GM19438 (cell line): ENCODE measurements at regions not wholly inside any gene's neighbourhood (a gene's known extent, or its start where the extent isn't known, plus 50 kb on each side); places are given as distances from the start of the nearest gene placed in this dataset.

Experiments
- ATAC-seq: cut with Tn5 transposase; IDR thresholded peaks from one replicate; pipeline ENCODE4 v1.9.1; 2021; ENCODE audit warnings: low read depth; ENCODE audit not compliant: unreplicated experiment

DNA sequence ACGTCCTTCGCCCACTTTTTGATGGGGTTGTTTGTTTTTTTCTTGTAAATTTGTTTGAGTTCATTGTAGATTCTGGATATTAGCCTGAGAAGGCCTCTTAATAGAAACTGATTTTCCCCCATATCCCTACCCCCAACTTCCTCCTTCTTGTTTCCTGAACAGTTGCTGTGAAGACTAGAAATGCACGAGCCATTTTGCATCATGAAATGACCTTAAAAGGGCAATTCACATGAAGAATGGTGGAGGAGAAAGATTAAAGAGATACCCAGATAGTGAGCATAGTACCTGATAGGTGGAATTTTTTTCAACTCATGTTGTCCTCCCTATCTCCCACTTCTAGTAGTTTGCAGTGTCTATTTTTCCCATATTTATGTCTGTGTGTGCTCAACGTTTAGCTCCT is 55.2 kb upstream of the KCNH8 start:
- ATAC-seq = no peak

DNA sequence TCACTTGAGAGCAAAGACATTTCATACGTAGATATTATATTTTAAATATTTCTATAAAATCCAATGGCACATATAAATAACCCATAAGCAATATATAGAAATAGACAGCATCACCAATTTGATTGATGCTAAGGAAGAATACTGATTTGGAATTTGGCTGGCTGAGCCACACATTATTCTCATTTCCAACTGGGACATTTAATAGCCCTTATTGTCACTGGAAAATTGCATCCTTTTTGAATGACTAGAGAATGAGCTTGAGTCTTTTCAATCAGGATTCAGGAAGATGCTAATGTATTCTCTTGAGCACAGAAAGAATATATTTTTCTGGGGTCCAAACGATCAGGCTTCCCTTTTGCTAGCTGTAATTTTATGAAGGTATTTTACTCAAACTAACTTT is 70.9 kb upstream of the KCNH8 start:
- ATAC-seq = no peak

DNA sequence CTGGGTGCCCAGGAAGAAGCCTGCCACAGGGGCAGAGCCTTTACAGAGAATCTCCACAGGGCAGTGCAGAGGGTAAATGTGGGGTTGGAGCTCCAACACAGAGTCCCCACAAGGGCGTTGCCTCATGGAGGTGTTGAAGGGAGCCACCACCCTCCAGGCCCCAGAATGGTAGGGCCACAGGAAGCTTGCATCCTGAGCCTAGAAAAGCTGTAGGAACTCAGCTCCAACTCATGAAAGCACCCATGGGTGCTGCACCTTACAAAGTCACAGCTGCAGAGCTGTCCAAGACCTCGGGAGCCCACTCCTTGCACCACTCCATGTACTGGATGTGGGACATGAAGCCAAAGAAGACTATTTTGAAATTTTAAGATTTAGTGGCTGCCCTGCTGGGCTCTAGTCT is 73.3 kb upstream of the KCNH8 start:
- no peak for ATAC-seq

DNA sequence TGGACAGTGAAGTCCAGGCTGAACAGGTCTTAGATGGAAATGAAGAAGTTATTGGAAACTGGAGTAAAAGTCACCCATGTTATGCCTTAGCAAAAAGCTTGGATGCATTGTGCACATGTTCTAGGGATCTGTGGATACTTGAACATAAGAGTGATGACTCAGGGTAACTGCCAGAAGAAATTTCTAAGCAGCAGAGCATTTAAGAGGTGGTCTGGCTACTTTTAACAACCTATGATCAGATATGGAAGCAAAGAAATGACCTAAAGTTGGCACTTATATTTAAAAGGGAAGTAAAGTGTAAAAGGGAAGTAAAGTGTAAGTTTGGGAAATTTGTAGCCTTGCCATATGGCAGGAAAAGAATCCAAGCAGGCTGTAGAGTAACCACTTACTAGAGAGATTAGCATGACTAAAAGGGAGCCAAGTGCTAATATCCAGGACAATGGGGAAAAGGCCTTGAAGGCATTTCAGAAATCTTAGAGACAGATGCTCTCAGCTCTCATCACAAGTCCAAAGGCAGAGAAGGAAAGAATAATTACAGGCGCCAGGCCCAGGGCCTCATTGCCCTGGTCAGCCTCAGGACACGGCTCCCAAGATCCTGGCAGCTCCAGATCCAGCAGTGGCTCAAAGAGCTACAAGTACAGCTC is 73.9 kb upstream of the KCNH8 start:
- no peak for ATAC-seq

GRCh38 chr3:19073341-19074105 is 74.8 kb upstream of the KCNH8 start:
- no peak for ATAC-seq

- ATAC-seq = no peak
Measured at GRCh38 chr3:19070325-19070724, 78.0 kb upstream of the KCNH8 start.

DNA sequence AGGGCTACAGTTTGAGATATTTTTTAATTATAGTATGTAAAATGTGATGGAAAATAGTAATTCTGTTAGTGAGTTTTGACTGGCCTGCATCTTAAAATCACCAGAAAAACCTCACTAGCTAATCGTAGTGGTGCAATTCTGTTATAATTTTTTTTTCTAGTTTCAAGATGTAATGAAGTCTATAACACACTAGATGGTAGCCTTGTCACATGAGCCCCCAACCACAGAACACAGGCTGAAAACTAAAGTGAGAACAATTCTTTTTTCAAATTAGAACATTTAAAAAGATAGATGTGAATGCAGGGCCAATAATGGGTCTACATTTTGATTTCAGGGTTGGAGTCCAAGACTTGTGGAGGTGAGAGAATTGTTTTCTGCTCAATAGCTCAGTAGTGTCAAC is 83.3 kb upstream of the KCNH8 start:
- no peak for ATAC-seq

DNA sequence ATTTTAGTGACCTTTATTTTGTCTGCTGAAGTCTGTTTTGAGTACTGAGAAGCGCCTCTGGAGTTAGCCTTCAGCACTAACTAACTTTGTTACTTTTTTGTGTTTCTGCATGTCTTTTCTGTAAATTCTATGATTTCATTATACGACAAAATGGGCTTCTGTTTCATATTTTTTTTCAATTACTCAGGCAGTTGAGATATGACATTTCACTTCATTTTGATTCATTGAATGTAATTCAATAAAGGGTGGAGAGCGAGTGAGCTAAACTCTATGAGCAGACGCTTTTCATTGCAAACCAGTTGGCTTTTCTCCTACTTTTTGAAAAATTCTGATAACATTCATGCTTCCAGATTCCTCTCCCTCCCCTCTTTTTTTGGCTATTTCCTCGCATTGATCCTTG is 84.4 kb upstream of the KCNH8 start:
- ATAC-seq = no peak

- ATAC-seq = no peak
Measured at GRCh38 chr3:19060404-19060803, 87.9 kb upstream of the KCNH8 start.

- ATAC-seq = no peak
Measured at GRCh38 chr3:19052874-19053273, 95.4 kb upstream of the KCNH8 start.

GRCh38 chr3:19046440-19046839 is 101.9 kb upstream of the KCNH8 start:
- no peak for ATAC-seq

- ATAC-seq = no peak
Measured at GRCh38 chr3:19030522-19030839, 117.8 kb upstream of the KCNH8 start.

DNA sequence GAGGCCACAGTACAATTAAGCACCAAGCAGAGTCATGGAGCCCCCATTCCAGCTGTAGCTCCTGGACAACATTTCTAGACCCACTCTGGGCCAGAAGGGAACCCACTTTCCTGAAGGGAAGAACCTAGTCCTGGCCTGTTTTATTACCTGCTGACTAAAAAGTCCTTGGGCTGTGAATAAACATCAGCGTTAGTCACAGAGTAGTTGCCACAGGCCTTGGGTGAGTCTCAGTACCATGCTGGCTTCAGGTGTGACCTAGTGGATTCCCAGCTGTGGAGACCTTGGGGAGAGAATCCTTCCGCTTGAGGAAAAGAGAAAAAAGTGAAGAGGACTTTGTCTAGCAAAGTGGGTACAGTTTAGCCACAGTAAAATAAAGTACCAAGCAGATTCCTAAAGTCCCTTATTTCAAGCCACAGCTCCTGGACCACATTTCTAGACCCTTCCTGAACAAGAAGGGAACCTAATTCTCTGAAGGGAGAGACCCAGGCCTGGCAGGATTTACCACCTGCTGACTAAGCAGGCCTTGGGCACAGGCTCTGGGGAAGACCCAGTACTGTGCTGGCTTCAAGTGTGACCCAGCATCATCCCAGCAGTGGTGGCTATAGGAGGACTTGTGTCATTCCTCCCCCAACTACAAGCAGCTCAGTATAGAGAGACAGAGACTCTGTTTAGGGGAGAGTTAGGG is 118.3 kb upstream of the KCNH8 start:
- ATAC-seq = no peak

GRCh38 chr3:19025441-19025840 is 122.9 kb upstream of the KCNH8 start:
- no peak for ATAC-seq

DNA sequence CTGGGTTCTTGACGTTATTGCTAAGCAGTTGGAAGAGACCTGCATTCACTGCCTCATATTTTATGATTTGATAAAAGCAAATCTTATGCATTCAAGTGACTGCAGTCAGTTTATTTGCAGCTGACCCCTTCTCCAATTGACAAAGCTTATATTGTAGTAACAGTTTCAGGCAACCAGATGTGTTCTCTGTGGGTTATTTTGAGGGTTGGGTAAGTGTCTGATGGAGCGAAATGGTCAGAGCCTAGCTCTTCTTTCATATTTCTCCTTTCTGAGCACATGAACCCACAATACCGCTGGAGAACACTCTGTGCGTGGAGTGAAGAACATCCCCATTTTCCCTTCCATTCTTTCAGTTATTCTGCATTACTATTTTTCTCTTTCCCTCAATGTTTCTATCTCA is 125.8 kb upstream of the KCNH8 start:
- ATAC-seq = no peak

GRCh38 chr3:19016851-19017250 is 131.5 kb upstream of the KCNH8 start:
- ATAC-seq = no peak

- no peak for ATAC-seq
Measured at GRCh38 chr3:19013879-19014278, 134.4 kb upstream of the KCNH8 start.

GRCh38 chr3:19012846-19013245 is 135.5 kb upstream of the KCNH8 start:
- no peak for ATAC-seq

- no peak for ATAC-seq
Measured at GRCh38 chr3:19002606-19003005, 145.7 kb upstream of the KCNH8 start.

DNA sequence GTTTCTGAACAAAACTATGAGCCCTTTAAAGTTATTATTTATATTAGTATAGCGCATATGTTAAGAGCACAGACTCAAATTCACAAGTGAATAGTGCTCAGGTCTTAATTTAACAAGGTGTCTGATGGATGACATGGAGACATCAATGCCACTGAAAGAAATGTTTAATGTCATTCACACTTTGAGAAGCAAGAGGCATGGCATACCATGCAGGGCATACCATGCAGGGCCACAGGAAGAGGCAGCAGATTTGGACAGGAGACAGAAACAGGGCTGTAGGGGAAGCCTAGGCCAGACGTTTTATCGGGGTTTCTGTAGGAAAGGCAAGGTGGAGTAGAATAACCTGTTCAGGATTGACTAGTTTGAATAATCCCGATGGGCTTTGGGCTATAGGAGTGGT is 150.2 kb upstream of the KCNH8 start:
- ATAC-seq = no peak

GRCh38 chr3:18992709-18993108 is 155.6 kb upstream of the KCNH8 start:
- no peak for ATAC-seq

DNA sequence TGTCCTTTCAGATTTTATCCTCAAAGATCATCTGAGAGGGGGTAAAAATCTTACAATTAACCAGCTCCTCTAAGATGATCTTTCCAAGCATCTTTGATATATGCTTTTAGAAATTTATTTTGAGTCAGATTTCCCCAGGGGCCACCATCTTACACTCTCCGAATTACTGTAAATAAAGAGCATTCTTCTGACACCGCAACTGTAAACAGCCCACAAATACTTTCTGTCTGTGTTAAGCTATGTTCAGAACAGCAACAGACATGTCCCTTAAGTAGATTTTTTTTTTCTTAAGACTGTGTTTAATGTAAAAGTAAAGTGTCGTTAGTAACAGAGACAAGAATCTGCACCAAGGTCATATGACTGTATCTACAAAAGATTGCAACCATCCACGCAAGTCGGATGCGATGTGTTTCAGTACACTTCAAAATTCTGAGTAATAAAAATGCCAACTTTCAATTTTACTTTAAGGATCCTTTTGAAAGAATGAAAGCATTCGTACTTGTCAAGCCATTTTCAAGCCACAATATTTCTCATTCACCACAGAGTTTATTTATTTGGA is 159.0 kb upstream of the KCNH8 start:
- no peak for ATAC-seq
